ENCODE measurements at regions not wholly inside any gene's neighbourhood (a gene's known extent, or its start where the extent isn't known, plus 50 kb on each side); places are given as distances from the start of the nearest gene placed in this dataset.
A peak's percentile ranks its signal among the peaks of the same experiment; 100 is the strongest.
"Not testable (repeated sequence)": the region's sequence is repeated elsewhere in the genome, so short reads cannot be mapped to it uniquely, and the experiment has no call there.

- no peak for TF ChIP-seq CTCF (IDR thresholded peaks at IDR 0.05)
- no peak for TF ChIP-seq POLR2A (IDR thresholded peaks at IDR 0.05)
- H3K4me3 ChIP-seq (ENCODE audit: low read depth, poor library complexity, severe bottlenecking), result no peak overlapping the region
- no peak for DNase-seq (ENCODE audit: low spot score in 2 of 2)
- intact Hi-C loops (cut with DNase I; ENCODE audit: low total_unique reads), result no loop called here
These were observed 58.9 kb upstream of the TNFAIP3 start for GRCh38 chr6:137808191-137808590.

GRCh38 chr6:137808836-137809315 is 58.2 kb upstream of the TNFAIP3 start:
- no peak for TF ChIP-seq CTCF (IDR thresholded peaks at IDR 0.05)
- TF ChIP-seq POLR2A (IDR thresholded peaks at IDR 0.05), result no peak
- DNase-seq (ENCODE audit: low spot score in 2 of 2), result no peak
- H3K4me3 ChIP-seq (ENCODE audit: low read depth, poor library complexity, severe bottlenecking), result no peak overlapping the region
- intact Hi-C loops (cut with DNase I; ENCODE audit: low total_unique reads), result no loop called here
- WGBS, 2 donors, result 73 to 93% methylated on average over 7 of the region's 7 CpGs

GRCh38 chr6:137809895-137810553 is 57.0 kb upstream of the TNFAIP3 start:
- H3K4me3 ChIP-seq (ENCODE audit: low read depth, poor library complexity, severe bottlenecking); intact Hi-C loops (cut with DNase I; ENCODE audit: low total_unique reads); DNase-seq (ENCODE audit: low spot score in 2 of 2): not testable (repeated sequence)
- 81 to 84% methylated on average over 7 of the region's 7 CpGs for WGBS, 2 donors

DNA sequence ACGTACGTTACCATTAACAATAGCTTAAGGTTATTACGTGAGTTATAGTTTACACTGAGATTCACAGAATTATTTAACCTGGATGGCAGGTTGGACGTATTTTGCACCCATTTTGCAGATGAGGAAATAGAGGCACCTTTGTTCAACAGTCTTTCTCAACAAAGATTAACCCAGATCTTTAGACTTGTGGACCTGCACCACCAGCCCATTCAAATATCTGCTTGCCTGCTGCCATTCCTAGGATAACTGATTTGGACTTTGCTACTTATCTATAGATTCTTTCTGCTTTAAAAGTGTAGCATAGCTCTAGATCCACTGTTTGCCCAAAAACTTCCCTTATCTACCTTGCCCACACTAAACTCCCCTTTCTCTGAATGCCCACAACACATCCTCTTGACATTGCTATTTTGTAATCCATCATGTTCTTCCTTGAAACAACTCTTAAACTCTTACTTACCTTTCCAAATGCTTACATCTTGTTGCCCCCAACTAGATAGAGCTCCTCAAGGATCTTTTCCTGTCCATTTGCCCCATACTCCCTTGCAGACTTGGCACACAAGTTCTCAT is 56.4 kb upstream of the TNFAIP3 start:
- no peak for DNase-seq (ENCODE audit: low spot score in 2 of 2)
- intact Hi-C loops (cut with DNase I; ENCODE audit: low total_unique reads), result no loop called here
- WGBS, 2 donors, result 98% methylated on average over 4 of the region's 4 CpGs
- H3K4me3 ChIP-seq (ENCODE audit: low read depth, poor library complexity, severe bottlenecking), result no peak overlapping the region
- TF ChIP-seq POLR2A (IDR thresholded peaks at IDR 0.05) (no peak), CTCF (IDR thresholded peaks at IDR 0.05) (no peak)

DNA sequence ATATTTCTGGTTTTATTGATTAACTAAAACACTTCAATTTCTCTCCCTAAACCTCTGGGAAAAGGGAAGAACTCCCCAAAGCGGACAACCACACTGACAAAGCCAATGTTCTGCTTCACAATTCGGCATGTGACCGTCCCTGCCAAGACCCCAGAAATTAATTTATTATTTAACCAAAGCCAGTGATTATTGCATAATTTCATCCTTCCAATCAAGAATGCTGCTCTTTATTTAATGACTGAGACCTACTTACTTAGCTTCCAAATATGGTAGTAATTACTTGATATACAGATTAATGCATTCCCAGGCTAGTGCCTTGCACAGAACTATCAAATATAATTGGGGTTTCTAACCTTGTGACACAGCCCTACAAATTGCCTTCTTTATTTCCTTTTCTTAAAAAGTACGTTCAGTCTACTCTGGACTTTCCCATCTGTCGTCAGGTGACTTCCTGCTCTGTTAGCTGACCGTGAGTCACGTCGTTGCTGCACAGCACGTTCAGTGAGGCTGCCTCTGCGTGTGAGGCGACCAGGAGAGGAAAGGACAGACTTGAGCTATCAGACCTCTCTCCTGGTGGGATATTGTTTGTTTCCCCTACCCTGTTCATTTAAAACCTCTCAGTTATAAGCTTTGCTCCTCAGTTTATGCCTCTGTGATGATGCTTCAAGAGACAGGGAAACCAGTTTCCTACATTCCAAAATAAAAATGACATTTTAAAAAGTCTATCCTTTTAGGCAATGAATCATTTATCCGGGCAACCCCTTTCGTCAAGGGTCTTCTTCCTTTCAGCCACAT is 55.7 kb upstream of the TNFAIP3 start:
- H3K4me3 ChIP-seq (ENCODE audit: low read depth, poor library complexity, severe bottlenecking), result no peak overlapping the region
- no peak for TF ChIP-seq POLR2A (IDR thresholded peaks at IDR 0.05)
- TF ChIP-seq CTCF (IDR thresholded peaks at IDR 0.05), result no peak
- 20 to 27% methylated on average over 13 of the region's 13 CpGs for WGBS, 2 donors
- peak; percentile 88 to 94 for DNase-seq (ENCODE audit: low spot score in 2 of 2)
- intact Hi-C loops (cut with DNase I; ENCODE audit: low total_unique reads), result no loop called here

DNA sequence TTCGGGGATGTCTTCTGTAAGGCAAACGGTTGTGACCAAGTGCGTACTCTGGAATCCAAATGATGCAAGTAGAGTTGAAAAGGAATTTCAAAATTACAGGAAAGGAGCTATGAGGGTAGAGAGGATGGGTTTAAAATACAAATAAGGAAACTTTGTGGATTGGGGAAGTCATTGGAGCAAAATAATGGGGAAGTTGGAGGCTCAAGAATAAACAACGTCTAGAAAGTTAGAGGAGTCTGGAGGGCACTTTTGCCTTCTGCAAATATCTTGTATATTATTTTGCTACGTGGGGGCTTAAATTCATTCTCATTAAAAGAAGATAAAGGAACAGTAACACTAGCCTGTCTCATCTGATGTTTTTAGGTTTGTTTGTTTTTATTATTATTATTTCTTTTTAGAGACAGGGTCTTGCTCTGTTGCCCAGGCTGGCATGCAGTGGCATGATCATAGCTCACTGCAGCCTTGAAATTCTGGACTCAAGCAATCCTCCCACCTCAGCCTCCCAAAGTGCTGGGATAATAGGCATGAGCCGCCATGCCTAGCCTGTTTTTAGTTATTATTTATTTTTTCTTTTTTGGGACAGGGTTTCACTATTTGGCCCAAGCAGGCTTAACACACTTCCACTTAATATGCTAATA is 55.0 kb upstream of the TNFAIP3 start:
- WGBS, 2 donors, result 69 to 76% methylated on average over 6 of the region's 6 CpGs
- no peak for DNase-seq (ENCODE audit: low spot score in 2 of 2)
- intact Hi-C loops (cut with DNase I; ENCODE audit: low total_unique reads), result no loop called here
- H3K4me3 ChIP-seq (ENCODE audit: low read depth, poor library complexity, severe bottlenecking), result no peak overlapping the region
- TF ChIP-seq POLR2A (IDR thresholded peaks at IDR 0.05) (no peak), CTCF (IDR thresholded peaks at IDR 0.05) (no peak)

Measured in lower leg skin (tissue), 4 donors.